Fibroblast of lung (primary cell): ENCODE measurements at regions not wholly inside any gene's neighbourhood (a gene's known extent, or its start where the extent isn't known, plus 50 kb on each side); places are given as distances from the start of the nearest gene placed in this dataset.

Source experiments
- DNase-seq, 2 donors: peaks; one replicate each; pipeline versions ENCODE4 v3.0.0 to v3.0.0-alpha.2; 2010; ENCODE audit warnings: low read depth in 2 of 2
- H2AFZ ChIP-seq: 2 replicates; pipeline ENCODE4 v1.5.1; 2012; ENCODE audit warnings: low read length, control low read depth, inconsistent platforms
- H3K27ac ChIP-seq: 2 replicates; pipeline ENCODE4 v1.5.1; 2011; ENCODE audit warnings: low read length, control low read depth; ENCODE audit not compliant: insufficient read depth
- H3K27me3 ChIP-seq: 2 replicates; pipeline ENCODE4 v1.5.1; 2011; ENCODE audit warnings: mild to moderate bottlenecking, low read length; ENCODE audit not compliant: control insufficient read depth, insufficient read depth
- H3K36me3 ChIP-seq: 2 replicates; pipeline ENCODE4 v1.5.1; 2011; ENCODE audit warnings: low read length; ENCODE audit not compliant: control insufficient read depth, insufficient read depth
- H3K4me1 ChIP-seq: 2 replicates; pipeline ENCODE4 v1.5.1; 2011; ENCODE audit warnings: low read length; ENCODE audit not compliant: control insufficient read depth, insufficient read depth; ENCODE audit errors: extremely low read depth
- H3K4me2 ChIP-seq: 2 replicates; pipeline ENCODE4 v1.5.1; 2011; ENCODE audit warnings: low read length, control low read depth; ENCODE audit not compliant: insufficient read depth; ENCODE audit errors: extremely low read depth
- H3K4me3 ChIP-seq, 4 experiments: fragments of 200-600 bp in 1 of 4; sonication (generic) in 1 of 4; replicated peaks in 1 of 4; 2 replicates each; pipeline ENCODE4 v1.5.1; 2011 to 2016; ENCODE audit warnings: low read length in 4 of 4, low read depth in 3 of 4, mild to moderate bottlenecking in 3 of 4, control low read depth in 2 of 4, inconsistent platforms in 1 of 4, mixed read lengths in 1 of 4; ENCODE audit not compliant: insufficient read depth in 1 of 4; ENCODE audit errors: control extremely low read depth in 1 of 4
- H3K79me2 ChIP-seq: 2 replicates; pipeline ENCODE4 v1.5.1; 2012; ENCODE audit warnings: mild to moderate bottlenecking, low read length, inconsistent platforms; ENCODE audit not compliant: control insufficient read depth, insufficient read depth
- H3K9ac ChIP-seq: 2 replicates; pipeline ENCODE4 v1.5.1; 2011; ENCODE audit warnings: mild to moderate bottlenecking, low read length, control low read depth; ENCODE audit not compliant: insufficient read depth
- H3K9me3 ChIP-seq: 2 replicates; pipeline ENCODE4 v1.5.1; 2012; ENCODE audit warnings: low read depth, low read length; ENCODE audit not compliant: control insufficient read depth, insufficient read depth
- H4K20me1 ChIP-seq: 2 replicates; pipeline ENCODE4 v1.5.1; 2011; ENCODE audit warnings: low read length; ENCODE audit not compliant: control insufficient read depth, insufficient read depth; ENCODE audit errors: extremely low read depth
- EZH2 ChIP-seq: IDR thresholded peaks from 2 replicates; pipeline ENCODE4 v1.5.1; 2012; ENCODE audit warnings: low read length, control low read depth, mild to moderate bottlenecking; ENCODE audit errors: missing control alignments
- TF ChIP-seq, protein P1 (sequence below), 2 donors: IDR thresholded peaks in 1 of 2; conservative IDR thresholded peaks in 1 of 2; 1 replicate in 1 of 2; 2 replicates in 1 of 2; pipeline ENCODE4 v1.5.1; 2011 to 2012; ENCODE audit warnings: low read length in 2 of 2, control low read depth in 1 of 2, inconsistent platforms in 1 of 2, low read depth in 1 of 2, mild to moderate bottlenecking in 1 of 2

DNA sequence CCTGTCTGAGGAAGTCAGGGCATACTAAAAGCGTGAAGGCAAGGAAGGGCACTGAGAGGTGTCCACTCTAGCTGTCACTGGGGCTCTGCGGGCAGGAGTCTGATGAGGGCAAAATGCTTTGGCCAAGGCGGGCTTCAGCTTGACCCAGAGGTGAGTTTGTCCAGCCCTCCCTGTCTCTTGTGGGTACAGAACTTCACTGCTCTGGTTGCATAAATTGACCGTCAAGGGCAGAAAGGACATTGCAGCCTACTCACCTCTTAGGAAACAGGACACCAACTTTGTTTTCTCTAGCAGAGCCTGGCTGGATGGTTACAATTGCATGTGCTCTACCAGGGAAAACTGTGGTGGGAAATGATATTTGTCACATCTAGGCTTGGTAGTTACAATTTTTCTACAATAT lies 170.9 kb downstream of the TMEM38B start:
- H3K79me2 ChIP-seq, result no peaks in the 10 kb centered on the region
- H3K36me3 ChIP-seq, result no peaks in the 10 kb centered on the region
- no peaks in the 10 kb centered on the region for H4K20me1 ChIP-seq
- no peaks in the 10 kb centered on the region for H3K9me3 ChIP-seq
- H3K27me3 ChIP-seq, result no peaks in the 10 kb centered on the region
- no peak overlapping the region for H2AFZ ChIP-seq
- DNase-seq, result no peak
- H3K4me2 ChIP-seq, result no peak overlapping the region
- H3K4me1 ChIP-seq, result no peaks in the 10 kb centered on the region
- no peak overlapping the region for H3K4me3 ChIP-seq
- no peak overlapping the region for H3K9ac ChIP-seq
- H3K27ac ChIP-seq, result no peak overlapping the region
- no peak for TF ChIP-seq EZH2
- TF ChIP-seq, protein P1, sequence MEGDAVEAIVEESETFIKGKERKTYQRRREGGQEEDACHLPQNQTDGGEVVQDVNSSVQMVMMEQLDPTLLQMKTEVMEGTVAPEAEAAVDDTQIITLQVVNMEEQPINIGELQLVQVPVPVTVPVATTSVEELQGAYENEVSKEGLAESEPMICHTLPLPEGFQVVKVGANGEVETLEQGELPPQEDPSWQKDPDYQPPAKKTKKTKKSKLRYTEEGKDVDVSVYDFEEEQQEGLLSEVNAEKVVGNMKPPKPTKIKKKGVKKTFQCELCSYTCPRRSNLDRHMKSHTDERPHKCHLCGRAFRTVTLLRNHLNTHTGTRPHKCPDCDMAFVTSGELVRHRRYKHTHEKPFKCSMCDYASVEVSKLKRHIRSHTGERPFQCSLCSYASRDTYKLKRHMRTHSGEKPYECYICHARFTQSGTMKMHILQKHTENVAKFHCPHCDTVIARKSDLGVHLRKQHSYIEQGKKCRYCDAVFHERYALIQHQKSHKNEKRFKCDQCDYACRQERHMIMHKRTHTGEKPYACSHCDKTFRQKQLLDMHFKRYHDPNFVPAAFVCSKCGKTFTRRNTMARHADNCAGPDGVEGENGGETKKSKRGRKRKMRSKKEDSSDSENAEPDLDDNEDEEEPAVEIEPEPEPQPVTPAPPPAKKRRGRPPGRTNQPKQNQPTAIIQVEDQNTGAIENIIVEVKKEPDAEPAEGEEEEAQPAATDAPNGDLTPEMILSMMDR (conservative IDR thresholded peaks at IDR 0.05 in 1 of 2, IDR thresholded peaks at IDR 0.05 in 1 of 2; ENCODE audit: low read depth in 1 of 2, low read length in 2 of 2), result no peak

DNA sequence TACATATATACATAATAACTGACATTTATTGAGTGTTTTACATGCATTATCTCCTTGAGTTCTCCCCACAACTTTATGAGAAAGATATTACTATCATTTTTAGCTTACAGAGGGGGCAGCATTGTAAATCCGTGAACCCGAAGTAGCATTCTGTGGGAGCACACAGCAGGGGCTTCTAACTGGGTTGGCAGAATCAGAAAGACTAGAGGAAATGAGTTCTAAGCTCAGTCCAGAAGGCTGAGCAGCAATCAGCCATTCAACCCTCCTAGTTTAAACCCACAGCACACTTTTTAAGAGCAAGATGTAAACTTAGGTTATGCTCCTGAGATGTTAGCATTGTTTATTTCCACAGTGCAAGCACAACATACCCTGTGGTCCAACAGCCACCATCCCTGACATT lies 177.2 kb downstream of the TMEM38B start:
- Histone ChIP-seq H3K27ac (no peak overlapping the region), H3K36me3 (no peaks in the 10 kb centered on the region), H2AFZ (no peak overlapping the region), H3K9ac (no peak overlapping the region), H3K27me3 (no peaks in the 10 kb centered on the region), H3K4me1 (no peaks in the 10 kb centered on the region), H3K4me2 (no peak overlapping the region), H3K4me3 (no peak overlapping the region), H3K9me3 (no peaks in the 10 kb centered on the region), H4K20me1 (no peaks in the 10 kb centered on the region), H3K79me2 (no peaks in the 10 kb centered on the region)
- TF ChIP-seq EZH2, result no peak
- TF ChIP-seq, protein P1 (conservative IDR thresholded peaks at IDR 0.05 in 1 of 2, IDR thresholded peaks at IDR 0.05 in 1 of 2; ENCODE audit: low read depth in 1 of 2, low read length in 2 of 2), result no peak
- no peak for DNase-seq

DNA sequence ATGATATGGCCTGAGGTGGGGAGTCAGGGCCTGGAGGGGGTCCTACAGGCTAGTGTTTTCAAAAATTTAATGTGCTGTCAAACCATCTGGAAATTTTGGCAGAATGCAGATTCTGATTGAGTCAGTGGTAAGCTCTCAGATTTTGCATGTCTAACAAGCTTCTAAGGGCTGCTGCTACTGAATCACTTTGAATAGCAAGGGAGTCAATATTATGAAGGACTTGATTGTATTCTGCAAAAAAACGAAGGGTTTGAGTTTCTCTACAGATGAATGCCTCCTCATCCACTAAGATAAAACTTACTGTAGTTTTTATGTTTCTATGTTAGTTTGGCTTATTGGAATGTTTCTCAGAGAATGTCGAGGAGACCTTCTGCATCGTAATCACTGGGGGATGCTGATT lies 179.5 kb downstream of the TMEM38B start:
- Histone ChIP-seq H3K36me3 (no peaks in the 10 kb centered on the region), H2AFZ (no peak overlapping the region), H3K27me3 (no peaks in the 10 kb centered on the region), H3K4me3 (no peak overlapping the region), H3K4me1 (no peaks in the 10 kb centered on the region), H3K9ac (no peak overlapping the region), H3K27ac (no peak overlapping the region), H3K79me2 (no peaks in the 10 kb centered on the region), H3K4me2 (no peak overlapping the region), H4K20me1 (no peaks in the 10 kb centered on the region), H3K9me3 (no peaks in the 10 kb centered on the region)
- TF ChIP-seq EZH2, result no peak
- TF ChIP-seq, protein P1 (conservative IDR thresholded peaks at IDR 0.05 in 1 of 2, IDR thresholded peaks at IDR 0.05 in 1 of 2; ENCODE audit: low read depth in 1 of 2, low read length in 2 of 2), result no peak
- no peak for DNase-seq
